Prostate gland (tissue), 2 donors: ENCODE measurements at regions not wholly inside any gene's neighbourhood (a gene's known extent, or its start where the extent isn't known, plus 50 kb on each side); places are given as distances from the start of the nearest gene placed in this dataset.

Experiments
- CTCF ChIP-seq, 4 experiments: fragments of 200-600 bp in 2 of 4; fragments of 450-650 bp in 2 of 4; sonication (generic) in 2 of 4; IDR thresholded peaks; 1 replicate in 3 of 4; 2 replicates in 1 of 4; pipeline ENCODE4 v1.5.1; 2016 to 2019; ENCODE audit warnings: antibody characterized with exemption in 4 of 4, mild to moderate bottlenecking in 2 of 4, moderate library complexity in 2 of 4
- POLR2A ChIP-seq: fragments of 450-650 bp; IDR thresholded peaks from one replicate; pipeline ENCODE4 v1.6.1; 2016; ENCODE audit warnings: antibody characterized with exemption, mild to moderate bottlenecking
- POLR2AphosphoS5 ChIP-seq: sonication (generic); formaldehyde crosslinking; IDR thresholded peaks from one replicate; pipeline ENCODE4 v1.6.1; 2017; ENCODE audit warnings: antibody characterized with exemption

- no peak for TF ChIP-seq CTCF (IDR thresholded peaks at IDR 0.05)
- no peak for TF ChIP-seq POLR2A
- TF ChIP-seq POLR2AphosphoS5, result no peak
Measured at GRCh38 chr1:166600574-166600973, 238.7 kb upstream of the POGK start.
